ENCODE measurements at regions not wholly inside any gene's neighbourhood (a gene's known extent, or its start where the extent isn't known, plus 50 kb on each side); places are given as distances from the start of the nearest gene placed in this dataset.

GRCh38 chr20:10927936-10928840, 254.4 kb upstream of the JAG1 start:
- H3K4me1 ChIP-seq, result peaks cover 0 to 21% (median 7%) of the 10 kb centered on the region in 12 donors
- ATAC-seq (peak in 2 of 4 donors; percentile 41 to 52), DNase-seq (peak in 1 of 5 donors; percentile 15)
- peaks cover 0 to 6% (median 0%) of the 10 kb centered on the region in 12 donors for H3K9me3 ChIP-seq
- 69 to 80% (median 75%) methylated on average over 11 of the region's 11 CpGs for WGBS, 4 donors
- no peaks in the 10 kb centered on the region for H3K27me3 ChIP-seq
- peak overlapping the region in 9 of 12 donors; percentile 8 to 66 (median 27) for H3K27ac ChIP-seq
- no peaks in the 10 kb centered on the region for H3K36me3 ChIP-seq
- intact Hi-C loops (cut with DNase I), result no loop called here
- TF ChIP-seq POLR2A (IDR thresholded peaks at IDR 0.05), result no peak
- TF ChIP-seq CTCF (IDR thresholded peaks at IDR 0.05), result no peak
- H3K4me3 ChIP-seq, result no peak overlapping the region

GRCh38 chr20:10928841-10929421, 255.1 kb upstream of the JAG1 start:
- H3K4me3 ChIP-seq, result no peak overlapping the region
- TF ChIP-seq CTCF (IDR thresholded peaks at IDR 0.05), result no peak
- no peak for TF ChIP-seq POLR2A (IDR thresholded peaks at IDR 0.05)
- H3K27ac ChIP-seq, result peak overlapping the region in 8 of 12 donors; percentile 2 to 66 (median 26)
- H3K9me3 ChIP-seq, result peaks cover 0 to 6% (median 0%) of the 10 kb centered on the region in 12 donors
- WGBS, 4 donors, result 75 to 82% (median 75%) methylated on average over 2 of the region's 2 CpGs
- no peaks in the 10 kb centered on the region for H3K27me3 ChIP-seq
- peaks cover 0 to 21% (median 7%) of the 10 kb centered on the region in 12 donors for H3K4me1 ChIP-seq
- no peaks in the 10 kb centered on the region for H3K36me3 ChIP-seq
- DNase-seq (no peak), ATAC-seq (peak in 2 of 4 donors; percentile 26 to 32)
- intact Hi-C loops (cut with DNase I), result no loop called here

- Histone ChIP-seq H3K27ac (peak overlapping the region in 8 of 12 donors; percentile 29 to 52 (median 40)), H3K27me3 (no peaks in the 10 kb centered on the region), H3K9me3 (peaks cover 0 to 6% (median 0%) of the 10 kb centered on the region in 12 donors), H3K4me1 (peaks cover 0 to 18% (median 9%) of the 10 kb centered on the region in 12 donors), H3K4me3 (no peak overlapping the region), H3K36me3 (no peaks in the 10 kb centered on the region)
- ATAC-seq, result peak in 3 of 4 donors; percentile 42 to 65 (median 61)
- 49 to 72% (median 60%) methylated on average over 5 of the region's 5 CpGs for WGBS, 4 donors
- DNase-seq, result peak in 2 of 5 donors; percentile 18 to 27
- intact Hi-C loops (cut with DNase I), result no loop called here
- TF ChIP-seq POLR2A (IDR thresholded peaks at IDR 0.05) (no peak), CTCF (IDR thresholded peaks at IDR 0.05) (no peak)
These were observed 262.0 kb upstream of the JAG1 start for GRCh38 chr20:10935658-10936402.
